ENCODE measurements at regions not wholly inside any gene's neighbourhood (a gene's known extent, or its start where the extent isn't known, plus 50 kb on each side); places are given as distances from the start of the nearest gene placed in this dataset.

GRCh38 chr5:174481737-174482136, 242.6 kb upstream of the MSX2 start:
- H3K4me3 ChIP-seq (ENCODE audit: low read depth, low read length), result no peak overlapping the region
- no peak for TF ChIP-seq CTCF (IDR thresholded peaks at IDR 0.05; ENCODE audit: borderline replicate concordance, insufficient read depth, low read depth, low read length)

GRCh38 chr5:174482607-174483024, 241.8 kb upstream of the MSX2 start:
- H3K4me3 ChIP-seq (ENCODE audit: low read depth, low read length), result no peak overlapping the region
- TF ChIP-seq CTCF (IDR thresholded peaks at IDR 0.05; ENCODE audit: borderline replicate concordance, insufficient read depth, low read depth, low read length), result no peak

- TF ChIP-seq CTCF (IDR thresholded peaks at IDR 0.05; ENCODE audit: borderline replicate concordance, insufficient read depth, low read depth, low read length), result no peak
- no peak overlapping the region for H3K4me3 ChIP-seq (ENCODE audit: low read depth, low read length)
These were observed 241.0 kb upstream of the MSX2 start for GRCh38 chr5:174483411-174483810.

GRCh38 chr5:174489215-174489614, 235.2 kb upstream of the MSX2 start:
- H3K4me3 ChIP-seq (ENCODE audit: low read depth, low read length), result no peak overlapping the region
- no peak for TF ChIP-seq CTCF (IDR thresholded peaks at IDR 0.05; ENCODE audit: borderline replicate concordance, insufficient read depth, low read depth, low read length)

- no peak overlapping the region for H3K4me3 ChIP-seq (ENCODE audit: low read depth, low read length)
- TF ChIP-seq CTCF (IDR thresholded peaks at IDR 0.05; ENCODE audit: borderline replicate concordance, insufficient read depth, low read depth, low read length), result no peak
These were observed 234.3 kb upstream of the MSX2 start for GRCh38 chr5:174489920-174490597.

GRCh38 chr5:174490728-174491127, 233.7 kb upstream of the MSX2 start:
- TF ChIP-seq CTCF (IDR thresholded peaks at IDR 0.05; ENCODE audit: borderline replicate concordance, insufficient read depth, low read depth, low read length), result no peak
- no peak overlapping the region for H3K4me3 ChIP-seq (ENCODE audit: low read depth, low read length)

- no peak overlapping the region for H3K4me3 ChIP-seq (ENCODE audit: low read depth, low read length)
- no peak for TF ChIP-seq CTCF (IDR thresholded peaks at IDR 0.05; ENCODE audit: borderline replicate concordance, insufficient read depth, low read depth, low read length)
These were observed 233.1 kb upstream of the MSX2 start for GRCh38 chr5:174491265-174491664.
